Femur (tissue), 1 donor: ENCODE measurements at regions not wholly inside any gene's neighbourhood (a gene's known extent, or its start where the extent isn't known, plus 50 kb on each side); places are given as distances from the start of the nearest gene placed in this dataset.

Source experiments
- DNase-seq: peaks from one replicate; pipeline ENCODE4 v3.0.0-alpha.2; 2017

DNA sequence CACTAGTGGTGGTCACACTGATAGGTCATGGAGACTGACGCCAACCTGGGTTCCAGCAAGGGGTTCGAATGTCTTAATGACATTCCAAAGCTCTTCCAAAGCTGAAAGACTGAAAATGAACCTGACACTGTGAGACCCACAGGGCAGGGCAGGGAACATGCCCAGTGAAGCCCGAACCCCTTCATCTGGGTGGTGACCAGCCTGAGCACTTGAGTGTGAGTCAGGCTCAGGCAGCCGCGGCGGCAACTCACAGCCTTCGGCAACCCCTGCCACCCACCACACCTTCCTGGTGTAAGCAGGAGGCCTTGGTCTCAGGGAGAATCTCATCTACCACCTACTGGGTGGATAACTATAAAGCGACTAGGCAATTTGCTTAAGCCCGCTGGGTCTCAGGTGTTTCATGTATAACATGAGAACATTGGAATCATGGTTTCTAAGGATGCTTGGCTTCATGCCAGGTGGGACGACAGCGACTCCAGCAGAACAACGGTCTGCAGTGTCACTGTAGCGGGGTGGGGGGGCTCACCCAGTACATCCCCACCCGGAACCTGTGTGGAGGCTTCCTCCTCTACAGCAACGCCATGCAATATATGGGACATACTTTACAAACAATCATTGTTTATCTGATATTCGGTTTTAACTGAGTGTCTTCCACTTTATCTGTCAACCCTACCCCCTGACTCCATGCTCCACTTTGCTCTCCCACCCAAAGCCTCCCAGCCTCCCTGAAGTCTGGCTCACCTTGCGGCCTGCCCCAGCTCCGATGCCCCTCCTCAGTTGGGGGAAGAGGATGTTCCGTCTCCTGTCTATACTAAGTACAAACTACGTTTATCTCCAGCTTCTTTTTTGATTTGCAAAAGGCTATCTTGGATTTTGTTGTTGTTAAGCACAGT is 125.0 kb upstream of the MEF2A start:
- DNase-seq: peak; percentile 27

DNA sequence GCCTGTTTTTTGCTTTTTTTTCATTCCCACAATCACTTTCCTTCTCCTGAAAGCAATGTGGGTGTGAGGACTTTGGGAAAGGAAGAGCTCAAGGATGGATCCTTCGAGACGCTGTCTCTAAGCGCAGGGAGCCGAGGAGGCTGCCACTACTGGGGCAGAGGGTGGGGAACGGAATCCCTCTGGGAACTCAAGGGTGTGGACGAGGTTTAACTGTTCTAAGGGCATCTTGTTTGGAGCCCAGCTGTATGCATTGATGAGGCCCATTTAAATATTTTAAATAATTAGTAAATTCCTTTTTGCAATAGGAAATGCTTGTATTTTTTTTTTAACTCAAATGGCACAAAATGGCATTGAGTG is 124.4 kb upstream of the MEF2A start:
- DNase-seq: no peak

DNA sequence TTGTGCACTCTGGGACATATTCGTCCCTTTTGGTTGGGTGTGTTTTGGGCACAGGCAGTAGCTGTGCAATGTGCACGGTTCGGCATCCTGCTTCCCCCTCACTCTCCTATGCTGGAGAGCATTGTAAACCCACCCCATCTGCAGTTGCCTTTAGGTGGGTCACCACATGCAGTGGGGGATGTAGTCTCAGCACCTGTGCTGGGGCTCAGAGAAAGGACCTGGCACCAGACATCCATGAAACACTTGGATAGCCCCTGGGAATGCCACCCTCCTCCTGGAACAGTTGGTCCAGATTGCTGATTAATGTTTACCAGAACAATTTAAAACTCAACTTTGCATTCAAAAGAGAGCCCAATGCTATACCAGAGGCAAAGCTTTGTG is 123.9 kb upstream of the MEF2A start:
- DNase-seq: no peak

DNA sequence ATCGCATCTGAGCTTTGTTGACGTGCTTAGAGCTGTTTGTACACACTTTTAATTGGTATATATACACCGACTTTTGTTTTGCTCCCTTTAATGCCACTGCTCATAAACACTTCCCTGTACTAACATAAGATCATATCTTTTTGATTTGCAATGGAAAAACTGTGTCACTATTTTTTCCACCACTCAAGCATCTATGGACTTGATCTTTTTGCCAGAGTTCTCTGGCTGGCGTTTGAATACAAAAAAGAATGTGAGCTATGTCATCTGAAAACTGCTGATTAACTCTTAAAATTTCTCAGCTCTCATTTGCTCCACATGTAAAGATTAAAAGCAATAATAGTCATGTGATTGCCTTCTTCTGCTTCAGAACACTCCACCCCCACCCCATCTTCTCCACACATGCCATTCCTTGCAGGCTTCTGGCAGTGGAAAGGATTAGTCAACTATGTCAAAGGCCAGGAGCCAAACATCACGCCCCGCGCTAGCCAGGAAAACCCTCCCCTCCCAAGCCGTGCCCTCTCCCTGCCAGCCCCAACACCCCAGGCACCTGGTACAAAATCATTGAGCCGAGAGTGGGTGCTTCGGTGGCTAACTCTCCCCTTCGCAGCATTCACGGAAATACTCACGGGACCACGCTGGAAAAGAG is 123.4 kb upstream of the MEF2A start:
- peak; percentile 77 for DNase-seq

DNA sequence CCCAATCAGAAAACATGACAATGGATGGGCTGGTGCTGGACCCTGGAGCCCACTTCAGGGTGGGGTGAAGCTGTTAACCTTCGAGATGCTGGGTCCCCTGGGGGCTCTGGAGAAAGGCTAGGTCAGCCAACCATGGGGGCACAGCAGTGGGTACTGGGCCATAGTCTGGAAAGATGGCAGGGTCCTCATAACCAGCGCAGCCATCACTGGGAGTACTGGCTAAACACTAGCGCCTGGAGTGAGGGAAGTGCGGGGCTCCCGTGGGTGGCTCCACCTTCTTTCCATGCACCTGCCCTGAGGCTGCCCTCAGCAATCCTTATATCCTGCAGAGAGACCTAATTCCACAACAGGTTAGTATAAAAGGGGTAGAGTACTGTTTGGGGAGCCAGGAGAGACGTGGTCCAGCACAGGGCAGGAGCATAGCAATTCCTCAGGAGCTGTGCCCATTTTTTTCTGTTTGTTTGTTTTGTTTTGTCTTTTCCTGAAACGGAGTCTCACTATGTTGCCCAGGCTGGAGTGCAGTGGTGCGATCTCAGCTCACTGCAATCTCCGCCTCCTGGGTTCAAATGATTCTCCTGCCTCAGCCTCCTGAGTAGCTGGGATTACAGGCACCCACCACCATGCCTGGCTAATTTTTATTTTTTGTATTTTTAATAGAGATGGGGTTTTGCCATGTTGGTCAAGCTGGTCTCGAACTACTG is 122.6 kb upstream of the MEF2A start:
- DNase-seq: no peak

DNA sequence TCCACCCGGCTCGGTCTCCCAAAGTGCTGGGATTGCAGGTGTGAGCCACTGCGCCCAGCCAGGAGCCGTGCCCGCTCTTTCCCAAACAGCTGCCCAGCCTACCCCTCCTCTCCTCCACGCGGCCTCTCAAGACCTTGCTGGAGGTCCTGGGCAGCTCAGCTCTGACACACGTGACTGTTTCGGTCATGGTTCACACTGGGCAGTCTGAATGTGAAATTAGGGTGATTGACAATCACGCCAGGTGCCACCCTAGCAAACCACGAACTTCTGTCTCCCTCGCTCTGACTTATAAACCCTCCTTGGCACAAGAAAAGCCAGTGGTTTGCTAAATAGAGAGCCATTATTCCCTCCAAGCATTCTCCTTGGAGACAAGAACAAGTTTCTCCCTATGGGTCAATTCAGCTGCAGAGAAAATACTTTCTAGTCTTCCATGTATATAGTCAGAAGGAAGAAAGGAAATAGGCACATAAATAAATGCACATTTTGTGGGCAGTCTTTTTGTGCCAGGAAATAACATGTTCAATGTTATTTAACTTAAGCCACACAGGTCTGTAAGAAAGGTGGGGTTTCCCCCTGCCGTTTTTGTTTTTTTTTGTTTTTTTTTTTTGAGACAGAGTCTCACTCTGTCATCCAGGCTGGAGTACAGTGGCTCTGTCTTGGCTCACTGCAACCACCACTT is 121.9 kb upstream of the MEF2A start:
- peak; percentile 59 for DNase-seq

DNA sequence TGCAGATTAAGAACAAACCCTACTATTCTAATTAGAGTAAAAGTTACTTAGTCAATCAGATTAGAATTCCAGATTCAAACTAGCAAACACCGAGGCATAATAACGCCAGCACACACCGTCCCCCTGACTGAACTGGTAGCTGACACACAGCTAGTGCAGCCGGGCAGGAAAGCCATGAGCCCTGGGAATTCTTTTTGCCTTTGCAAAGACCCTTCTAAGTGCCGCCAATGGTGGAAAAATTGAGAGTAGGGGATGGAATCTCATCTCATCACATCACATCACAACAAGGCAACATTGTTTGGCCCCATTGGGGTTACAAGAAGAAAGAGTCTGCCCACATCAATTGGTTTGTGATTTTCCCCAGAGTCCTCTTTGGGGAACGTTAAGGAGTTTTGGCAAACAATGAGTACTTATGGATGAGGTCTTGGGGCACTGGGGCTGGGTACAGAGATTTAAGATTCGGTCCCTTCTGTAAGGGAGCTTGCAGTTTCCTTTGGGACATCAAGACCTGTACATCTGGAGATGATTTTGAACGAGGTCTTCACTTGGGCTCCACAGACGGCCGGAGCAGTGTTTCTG is 120.4 kb upstream of the MEF2A start:
- DNase-seq: no peak

DNA sequence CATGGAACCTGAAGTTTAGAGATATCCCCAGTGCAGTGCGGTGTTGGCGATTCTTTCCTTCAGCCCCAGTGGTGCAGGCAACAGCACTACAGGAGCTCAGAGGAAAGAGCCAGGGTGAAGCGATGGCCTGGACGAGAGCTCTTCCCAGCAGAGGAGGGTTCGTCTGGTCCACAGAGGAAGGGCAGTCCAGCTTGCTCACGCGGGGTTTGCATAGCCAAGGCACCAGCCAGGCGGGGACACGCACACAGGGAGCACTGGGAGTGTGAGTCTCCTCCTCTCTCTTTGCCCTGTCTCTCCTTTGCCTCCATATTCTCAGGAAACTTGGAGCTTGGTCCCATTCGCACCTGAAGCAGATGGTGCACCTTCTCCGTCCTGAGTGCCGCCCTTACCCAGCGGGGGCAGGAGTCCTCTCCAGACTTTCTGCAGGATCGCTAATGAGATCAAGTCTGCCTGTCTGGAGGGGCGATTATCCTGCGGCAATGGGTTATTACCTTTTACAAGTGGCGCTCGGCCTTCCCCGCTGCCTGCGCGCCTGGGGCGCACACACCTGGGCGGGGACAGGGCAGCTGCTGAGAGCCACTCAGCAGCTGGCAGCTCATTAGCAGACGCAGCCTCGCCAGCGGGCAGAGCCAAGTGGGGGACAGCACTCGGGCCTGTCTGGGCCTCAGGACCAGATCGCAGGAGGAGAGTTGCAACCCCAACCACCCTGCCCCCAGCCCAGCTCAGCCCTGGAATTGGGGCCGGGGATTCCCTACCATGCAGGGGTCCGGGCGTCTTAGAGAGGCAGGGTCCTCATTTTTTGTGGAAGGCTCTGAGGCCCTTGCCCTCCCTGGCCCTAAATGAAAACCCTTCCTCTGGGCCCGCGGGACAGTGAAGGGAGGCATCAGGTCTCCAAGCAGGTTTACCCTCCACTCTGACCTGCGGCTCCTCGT is 119.0 kb upstream of the MEF2A start:
- peak; percentile 31 for DNase-seq

DNA sequence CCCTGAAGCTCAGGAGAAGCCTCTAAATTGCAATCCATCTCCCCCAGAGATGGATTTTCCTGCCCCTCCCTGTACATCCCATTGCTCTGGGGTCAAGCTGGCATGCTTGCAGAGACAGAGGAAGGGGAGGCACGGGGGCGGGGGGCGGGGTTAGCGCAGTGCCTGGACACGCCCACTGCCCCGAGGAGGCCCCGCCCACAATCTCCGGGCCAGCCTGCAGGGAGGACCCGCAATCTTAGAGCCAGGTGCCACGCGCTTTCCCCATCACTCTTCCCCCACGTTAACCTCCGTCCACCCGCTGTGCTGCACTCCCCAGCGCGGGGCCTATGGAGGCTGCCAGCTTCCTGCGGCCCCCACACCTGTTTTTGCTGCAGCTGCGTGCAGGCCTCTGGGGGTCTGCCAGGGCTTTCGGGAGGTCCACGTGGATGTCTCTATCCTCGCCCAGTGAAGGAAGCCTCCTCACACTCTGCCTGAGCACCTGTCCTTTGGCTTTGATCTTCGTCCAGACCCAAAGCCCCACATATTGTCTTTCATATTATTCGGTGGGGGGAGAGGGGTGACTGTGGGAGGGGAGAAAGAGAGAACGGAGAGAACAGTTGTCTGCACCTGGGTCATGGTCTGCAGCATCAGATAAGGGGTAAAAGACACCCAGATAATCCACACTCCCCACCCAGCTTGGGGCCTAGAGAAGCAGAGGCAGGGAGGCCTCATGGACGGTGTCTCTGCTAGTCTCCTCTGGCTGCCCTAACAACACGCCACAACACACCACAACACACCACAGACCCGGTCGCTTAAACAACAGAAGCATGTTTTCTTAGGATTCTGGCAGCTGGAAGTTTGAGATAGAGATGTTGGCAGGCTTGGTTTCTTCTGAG is 118.0 kb upstream of the MEF2A start:
- peak; percentile 76 for DNase-seq

DNA sequence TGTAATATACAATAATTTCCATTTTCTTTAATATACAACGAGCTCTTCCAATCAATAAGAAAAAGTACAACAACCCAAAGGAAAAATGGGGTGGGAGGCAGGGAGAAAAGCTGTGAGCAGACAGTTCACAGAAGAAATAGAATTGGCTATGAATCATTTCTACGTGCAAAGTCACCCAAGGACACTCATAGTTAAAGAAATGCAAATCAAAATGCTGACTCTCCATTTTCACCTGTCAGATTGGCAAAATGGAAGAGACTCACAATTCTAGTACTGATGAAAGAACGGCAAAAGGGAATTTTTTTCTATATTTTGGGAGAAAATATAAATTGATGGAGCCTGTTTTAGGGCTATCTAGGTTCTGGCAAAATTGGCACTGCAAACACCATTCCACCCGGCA is 116.3 kb upstream of the MEF2A start:
- no peak for DNase-seq

DNA sequence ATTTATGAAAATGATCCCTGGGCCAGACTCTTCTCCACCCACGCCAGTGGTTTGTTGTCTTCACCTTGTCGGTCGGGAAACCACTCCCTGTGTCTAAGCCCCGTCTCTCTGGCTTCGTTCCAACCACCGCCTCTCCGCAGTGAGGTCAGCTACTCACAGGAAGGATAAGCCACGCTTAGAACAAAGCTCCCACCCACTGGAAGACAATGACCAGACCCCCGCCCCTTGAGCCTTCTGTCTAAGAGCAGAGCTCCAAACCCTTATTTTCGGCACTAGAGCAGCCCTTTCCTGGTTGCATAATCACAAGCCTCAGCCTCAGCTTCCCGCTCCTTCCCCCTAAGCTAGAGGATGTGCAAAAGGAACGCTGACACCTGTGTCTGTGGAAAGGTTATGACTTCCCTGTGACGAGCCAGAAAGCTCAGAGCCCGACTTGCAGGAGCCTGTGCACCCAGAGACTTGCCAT is 114.9 kb upstream of the MEF2A start:
- DNase-seq: peak; percentile 78

DNA sequence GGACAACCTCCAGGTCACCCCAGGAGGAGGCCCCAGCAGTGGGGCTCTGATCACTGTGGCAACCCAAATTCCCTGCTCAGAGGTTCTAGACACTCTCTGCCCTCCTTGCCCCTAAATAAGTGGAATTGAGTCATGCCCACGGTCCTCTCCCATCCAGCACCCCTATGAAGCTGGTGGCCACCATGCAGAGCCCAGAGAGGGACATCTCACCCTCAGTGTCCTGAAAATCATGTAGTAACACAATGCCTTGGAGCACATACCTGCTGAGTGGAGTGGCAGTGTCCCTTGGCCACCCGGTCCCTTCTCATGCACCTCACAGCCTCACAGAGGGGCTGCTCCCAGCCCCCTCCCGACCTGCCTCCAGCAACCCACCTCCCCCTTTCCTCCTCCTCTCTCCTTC is 114.3 kb upstream of the MEF2A start:
- DNase-seq: no peak

DNA sequence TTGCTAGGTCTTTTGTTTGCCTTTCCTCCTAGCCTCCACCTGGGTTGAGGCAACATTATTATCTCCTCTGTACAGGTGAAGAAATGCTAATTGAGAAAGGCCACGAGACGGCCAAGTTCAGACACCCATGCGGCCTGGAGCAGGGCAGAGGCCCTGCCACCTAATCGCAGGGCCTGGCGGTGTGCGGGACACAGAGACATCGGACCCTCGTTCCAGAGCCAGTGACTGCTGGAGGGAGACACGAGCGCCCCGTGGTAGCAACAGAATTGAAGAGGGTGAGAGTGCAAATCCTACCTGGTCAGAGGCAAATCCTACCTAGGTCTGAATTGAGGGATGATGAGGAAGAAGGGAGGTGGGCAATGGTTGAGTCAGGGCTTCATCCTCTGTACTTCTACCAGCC is 113.8 kb upstream of the MEF2A start:
- DNase-seq: no peak

DNA sequence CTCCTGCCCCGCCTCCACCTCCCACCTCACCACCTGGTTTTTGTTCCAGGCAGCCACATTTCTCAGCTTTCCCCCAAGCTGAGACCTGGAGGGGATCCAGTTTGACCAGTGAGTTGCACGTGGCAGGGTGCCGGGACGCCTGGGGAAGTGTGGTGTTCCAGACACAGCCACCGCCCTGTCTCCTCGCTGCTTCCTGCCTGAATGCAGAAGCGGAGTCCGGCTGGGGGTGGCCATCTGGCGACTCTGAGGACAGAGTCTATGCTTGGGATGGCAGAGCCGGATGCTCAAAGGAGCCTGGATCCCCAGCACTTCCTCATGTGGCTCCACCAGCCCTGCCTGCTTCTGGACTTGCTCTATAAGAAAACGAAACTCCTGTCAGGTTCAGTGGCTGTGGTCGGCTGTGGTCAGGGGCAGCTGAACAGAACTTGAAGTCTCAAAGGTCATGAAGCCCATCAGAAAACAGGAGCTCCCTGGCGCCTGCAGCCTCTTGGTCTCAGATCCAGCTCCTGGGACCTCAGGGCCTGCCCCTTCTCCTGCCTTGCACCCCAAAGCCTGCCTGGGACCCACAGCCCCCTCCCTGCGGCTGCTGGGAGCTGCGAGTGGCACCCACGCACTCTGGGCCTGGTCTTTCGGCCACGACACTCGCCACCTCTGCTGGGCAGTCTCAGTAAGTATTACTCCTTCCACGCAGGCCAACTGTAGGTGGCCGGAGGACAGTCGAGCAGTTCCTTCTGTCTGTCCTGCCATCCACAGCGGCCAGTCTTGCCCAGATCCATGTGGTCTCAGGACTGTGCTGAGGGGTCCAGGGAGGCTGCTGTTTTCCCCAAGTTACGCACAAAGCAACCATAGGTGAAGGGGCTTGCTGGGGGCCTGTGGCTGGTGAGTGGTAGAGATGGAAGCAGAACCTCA is 112.8 kb upstream of the MEF2A start:
- DNase-seq: peak; percentile 85

DNA sequence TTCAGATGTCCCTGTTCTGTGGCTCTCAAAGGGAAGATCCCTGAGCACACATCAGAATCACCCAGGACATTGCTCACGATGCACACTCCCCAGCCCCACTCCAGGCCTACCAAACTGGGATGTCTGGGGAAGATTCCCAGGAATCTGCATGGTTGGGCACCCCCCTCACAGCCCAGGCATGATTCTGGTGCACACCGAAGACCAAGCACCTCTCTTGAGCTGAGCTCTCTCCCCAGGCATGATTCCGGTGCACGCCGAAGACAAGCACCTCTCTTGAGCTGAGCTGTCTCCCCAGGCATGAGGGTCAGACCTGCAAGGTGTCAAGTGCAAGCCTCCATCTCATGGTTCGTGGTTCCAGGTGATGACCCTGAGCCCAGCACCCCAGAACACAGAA is 112.2 kb upstream of the MEF2A start:
- DNase-seq: no peak

DNA sequence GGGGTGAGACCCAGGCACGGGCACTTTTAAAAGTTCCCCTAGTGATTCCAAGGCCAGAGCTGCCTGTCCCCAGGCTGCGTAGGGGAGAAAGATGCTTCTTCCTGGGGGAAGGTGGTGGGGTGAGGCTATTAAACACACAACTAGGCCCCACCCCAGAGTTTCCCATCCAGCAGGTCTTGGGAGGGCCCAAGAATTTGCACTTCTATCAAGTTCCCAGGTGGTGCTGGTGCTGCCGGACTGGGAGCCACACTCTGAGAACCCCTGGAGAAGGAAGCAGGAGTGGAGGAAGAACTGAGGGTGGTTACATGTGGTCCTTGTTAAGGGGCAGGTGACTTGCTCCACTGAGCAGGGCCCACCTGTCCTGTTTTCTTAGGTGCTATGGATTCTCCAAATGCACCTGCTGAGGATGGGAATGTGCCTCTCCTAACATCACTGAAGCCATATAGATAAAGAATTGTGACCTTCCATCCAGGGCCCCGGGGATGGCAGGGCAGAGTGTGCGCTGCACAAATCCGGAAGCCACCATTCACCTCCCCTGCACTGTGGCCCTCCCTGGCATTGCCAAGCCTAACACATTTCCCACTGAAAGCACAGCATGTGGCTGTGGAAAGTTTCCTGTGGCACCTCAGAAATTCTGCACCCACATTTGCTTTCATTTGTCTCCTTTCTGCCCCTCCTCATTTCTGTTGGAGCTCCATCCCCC is 111.5 kb upstream of the MEF2A start:
- no peak for DNase-seq

DNA sequence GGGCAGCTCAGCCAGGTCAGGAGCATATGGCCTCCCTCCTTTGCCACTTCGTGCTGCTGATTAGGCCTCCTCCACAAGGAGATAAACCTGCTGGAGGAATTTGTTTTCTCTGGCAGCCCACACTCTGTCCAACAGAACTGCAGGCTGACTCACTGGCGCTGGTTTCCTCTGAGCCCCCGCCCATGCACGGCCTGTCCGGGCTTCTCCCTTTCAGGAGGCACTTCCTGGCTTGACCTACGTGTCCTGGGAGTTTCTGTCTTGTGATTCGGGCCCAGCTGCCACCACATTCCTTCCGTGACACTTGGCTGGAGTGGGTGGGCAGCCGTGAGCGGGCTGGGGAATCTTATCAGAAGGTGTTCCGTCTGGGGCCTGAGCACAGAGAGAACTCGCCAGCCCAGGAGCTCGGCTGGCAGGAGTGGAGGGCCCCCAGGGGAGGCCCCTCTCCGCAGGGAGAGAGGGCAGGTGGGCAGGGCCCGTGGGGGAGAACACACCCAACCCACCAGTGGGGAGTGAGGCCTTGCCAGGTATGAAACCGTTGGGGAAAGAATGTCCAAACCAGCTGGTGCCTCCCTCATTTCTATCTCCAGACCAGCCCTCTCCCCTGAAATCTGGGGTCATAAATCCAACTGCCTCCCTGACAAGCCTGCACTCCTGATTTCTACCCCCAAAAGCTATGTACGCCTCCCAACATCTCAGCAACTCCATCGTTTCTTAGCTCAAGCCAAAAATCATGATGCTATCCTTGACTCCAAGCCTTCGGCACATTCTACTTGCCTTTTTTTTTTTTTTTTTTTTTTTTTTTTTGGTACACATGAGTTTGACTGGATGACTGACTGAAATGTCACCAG is 110.6 kb upstream of the MEF2A start:
- peak; percentile 74 for DNase-seq

DNA sequence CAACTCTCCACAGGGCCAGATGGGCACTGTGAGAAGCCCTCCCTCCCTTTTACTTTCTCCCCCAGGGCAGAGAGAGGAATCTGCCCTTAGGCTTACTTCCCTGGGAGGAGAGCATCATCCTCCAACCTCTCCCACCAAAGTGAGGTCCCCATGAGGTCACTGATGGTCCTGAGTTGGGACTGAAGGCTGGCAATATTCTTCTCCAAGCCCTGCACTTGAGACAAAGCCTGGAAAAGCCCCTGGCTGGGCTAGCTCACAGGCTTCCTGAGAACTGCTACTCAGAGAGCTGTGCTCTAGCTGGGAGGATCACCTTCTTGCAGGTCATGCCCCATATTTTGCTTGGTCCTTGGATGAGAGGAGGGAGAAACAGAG is 110.0 kb upstream of the MEF2A start:
- no peak for DNase-seq
